HG03159 (cell line): ENCODE measurements at regions not wholly inside any gene's neighbourhood (a gene's known extent, or its start where the extent isn't known, plus 50 kb on each side); places are given as distances from the start of the nearest gene placed in this dataset.

Source experiments
- ATAC-seq: cut with Tn5 transposase; IDR thresholded peaks from one replicate; pipeline ENCODE4 v1.9.1; 2021; ENCODE audit warnings: mild to moderate bottlenecking, moderate library complexity; ENCODE audit not compliant: unreplicated experiment

DNA sequence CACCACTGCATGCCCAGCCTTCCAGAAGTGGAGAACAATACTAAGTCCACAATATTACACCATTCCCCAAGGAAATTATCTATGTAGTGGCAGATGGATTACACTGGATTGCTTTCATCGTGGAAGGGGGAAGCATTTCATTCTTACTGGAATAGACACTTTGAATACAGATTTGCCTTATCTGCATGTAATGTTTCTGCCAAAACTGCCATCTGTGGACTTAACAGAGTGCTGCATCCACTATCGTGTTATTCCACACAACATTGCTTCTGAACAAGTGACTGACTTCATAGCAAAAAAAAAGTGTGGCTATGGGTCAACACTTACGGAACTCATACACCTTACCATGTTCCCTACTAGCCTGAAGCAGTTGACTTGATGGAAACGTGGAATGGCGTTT is 536.9 kb downstream of the BRINP1 start:
- ATAC-seq, result no peak

DNA sequence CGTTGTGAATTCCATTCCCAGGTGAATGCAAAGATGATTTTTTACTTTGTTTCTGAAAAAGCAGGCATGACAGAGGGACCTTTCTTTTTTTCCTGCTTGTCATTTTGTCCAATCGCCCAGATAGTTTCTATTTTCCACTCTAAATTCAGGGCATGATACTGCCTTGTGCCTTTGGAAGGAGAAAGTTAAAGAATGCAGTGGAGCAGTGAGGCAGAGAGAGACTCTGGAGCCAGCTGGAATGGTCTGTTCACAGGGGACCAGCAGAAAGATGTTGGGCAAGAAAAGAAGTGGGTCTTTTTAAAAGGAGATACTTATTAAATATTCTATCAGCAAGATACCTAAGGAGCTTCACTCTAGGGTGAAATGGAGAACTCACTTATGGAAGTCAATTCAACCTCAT is 532.3 kb downstream of the BRINP1 start:
- ATAC-seq, result no peak

DNA sequence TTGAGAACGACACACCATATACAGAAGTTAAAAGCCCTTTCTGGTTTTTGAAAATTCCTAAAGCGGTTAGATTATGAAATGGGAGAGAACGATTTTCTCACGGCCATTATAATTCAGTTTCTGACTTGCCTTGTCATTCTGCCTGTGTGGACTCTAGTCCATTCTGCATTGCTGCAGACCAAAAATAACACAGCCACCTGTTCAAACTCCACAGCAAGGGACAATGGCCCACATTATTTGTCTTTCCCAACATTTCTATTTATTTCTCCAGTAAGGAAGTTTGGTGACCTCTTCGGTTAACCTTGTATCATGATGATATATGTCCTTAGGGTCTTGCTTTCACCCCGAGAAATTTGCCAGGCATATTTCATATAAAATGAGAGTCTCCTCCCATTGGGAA is 497.7 kb downstream of the BRINP1 start:
- no peak for ATAC-seq

DNA sequence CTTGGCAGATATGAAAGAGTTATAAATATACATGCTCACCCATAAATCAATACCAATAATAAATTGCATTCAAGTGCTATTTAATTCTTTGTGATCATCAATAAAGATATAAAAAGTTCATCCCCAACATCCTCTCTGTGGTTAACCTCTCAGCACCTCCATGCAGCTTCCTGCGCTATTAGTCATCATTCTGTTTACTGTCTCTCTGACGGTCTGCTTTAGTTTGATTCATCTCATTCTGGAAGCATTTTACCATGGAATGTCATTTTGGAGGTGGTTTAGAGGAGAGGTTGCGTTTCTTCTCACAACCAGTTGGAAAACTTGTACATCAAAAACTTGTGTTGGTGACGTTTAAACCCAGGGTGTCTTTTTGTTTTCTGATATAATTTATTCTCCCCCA is 486.6 kb downstream of the BRINP1 start:
- ATAC-seq, result no peak

GRCh38 chr9:118883411-118883810 is 485.8 kb downstream of the BRINP1 start:
- no peak for ATAC-seq

DNA sequence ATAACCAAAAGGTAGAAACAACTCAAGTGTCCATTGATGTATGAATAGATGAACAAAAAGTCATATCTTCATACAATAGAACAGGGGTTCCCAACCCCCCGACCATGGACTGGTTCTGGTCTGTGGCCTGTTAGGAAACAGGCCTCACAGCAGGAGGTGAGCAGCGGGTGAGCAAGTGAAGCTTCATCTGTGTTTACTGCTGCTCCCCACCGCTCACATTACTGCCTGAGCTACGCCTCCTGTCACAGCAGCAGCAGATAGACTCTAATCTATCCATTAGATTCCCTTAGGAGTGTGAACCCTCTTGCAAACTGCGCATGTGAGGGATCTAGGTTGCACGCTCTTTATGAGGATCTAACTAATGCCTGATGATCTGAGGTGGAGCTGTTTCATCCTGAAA is 478.0 kb downstream of the BRINP1 start:
- ATAC-seq, result no peak

DNA sequence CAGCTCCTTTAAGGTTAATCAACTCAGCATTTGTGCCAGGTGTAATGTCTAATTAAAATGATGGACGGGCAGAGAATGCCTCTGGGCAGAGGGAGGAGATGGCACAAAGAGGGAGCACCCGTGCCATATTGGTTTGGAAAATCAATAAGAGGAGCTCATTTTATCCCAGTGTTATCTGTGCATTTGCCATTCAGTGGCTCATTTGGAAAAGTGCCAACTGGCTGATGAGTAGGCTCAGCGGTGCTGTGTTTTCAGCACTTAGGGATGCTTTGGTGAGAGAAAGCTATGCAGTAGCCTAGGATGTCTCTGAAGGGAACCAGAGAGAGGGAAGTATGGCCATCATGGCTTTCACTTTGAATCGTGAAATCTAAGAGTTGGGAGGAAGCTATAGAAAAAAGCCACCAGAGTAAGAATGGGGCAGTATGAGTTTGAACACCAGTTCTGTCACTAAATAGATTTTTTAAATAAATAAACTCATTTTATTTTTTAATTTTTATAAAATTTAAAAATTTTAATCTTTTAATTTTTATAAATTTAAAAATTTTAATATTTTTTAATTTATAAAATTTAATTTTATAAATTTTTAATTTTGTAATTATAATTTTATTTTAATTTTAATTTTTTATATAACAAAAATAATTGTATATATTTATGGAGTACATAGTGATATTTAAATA is 472.8 kb downstream of the BRINP1 start:
- ATAC-seq, result no peak

DNA sequence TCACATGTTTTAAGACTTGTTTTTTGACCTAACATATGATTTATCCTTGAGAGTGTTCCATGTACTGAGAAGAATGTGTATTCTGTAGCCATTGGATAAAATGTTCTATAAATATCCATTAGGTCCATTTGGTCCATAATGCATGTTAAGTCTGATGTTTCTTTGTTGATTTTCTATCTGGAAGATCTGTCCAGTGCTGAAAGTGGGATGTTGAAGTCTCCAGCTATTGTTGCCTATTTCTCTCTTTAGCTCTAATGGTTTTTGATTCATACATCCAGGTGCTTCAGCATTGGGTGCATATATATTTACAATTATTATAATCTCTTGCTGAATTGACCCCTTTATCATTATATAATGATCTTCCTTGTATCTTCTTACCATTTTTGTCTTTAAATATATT is 451.1 kb downstream of the BRINP1 start:
- ATAC-seq, result no peak

DNA sequence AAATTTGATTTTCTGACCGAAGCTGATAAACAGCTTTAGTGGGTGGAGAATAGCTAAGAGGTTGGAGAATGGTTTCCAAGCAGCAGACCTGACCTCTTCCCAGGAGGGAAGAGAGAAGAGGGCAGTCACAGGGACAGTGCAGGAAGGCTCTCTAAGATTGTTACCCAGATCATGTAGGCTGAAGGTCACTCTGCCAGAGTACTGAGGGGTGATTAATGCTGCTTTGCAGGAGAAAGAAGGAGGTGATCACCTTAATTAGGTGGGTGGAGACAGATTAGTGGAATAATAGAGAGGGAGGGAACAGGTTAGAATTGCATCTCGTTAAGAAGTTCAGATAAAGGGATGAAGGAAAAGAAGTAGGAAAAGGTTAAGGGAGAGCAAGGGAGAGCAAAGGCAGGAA is 440.5 kb downstream of the BRINP1 start:
- no peak for ATAC-seq

DNA sequence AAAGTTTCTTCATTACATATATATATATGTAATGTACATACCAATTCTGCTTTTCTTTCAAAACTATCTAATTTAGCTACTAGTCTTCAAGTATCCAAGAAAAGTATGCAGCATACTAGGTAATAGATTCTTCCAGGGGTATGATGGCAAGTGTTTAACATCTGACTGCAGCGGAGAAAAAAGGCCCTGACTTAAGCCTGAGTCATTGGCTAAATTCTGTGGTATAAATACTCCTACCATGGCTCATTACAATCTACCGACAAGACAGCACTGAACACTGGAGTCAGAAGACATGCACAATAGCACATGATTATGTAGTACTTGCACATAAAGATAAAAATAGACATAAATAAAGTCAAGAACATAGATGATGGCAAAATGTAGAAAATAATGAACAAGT is 439.9 kb downstream of the BRINP1 start:
- ATAC-seq, result no peak

- ATAC-seq, result no peak
Observed at GRCh38 chr9:118931941-118932340, 437.3 kb downstream of the BRINP1 start.

DNA sequence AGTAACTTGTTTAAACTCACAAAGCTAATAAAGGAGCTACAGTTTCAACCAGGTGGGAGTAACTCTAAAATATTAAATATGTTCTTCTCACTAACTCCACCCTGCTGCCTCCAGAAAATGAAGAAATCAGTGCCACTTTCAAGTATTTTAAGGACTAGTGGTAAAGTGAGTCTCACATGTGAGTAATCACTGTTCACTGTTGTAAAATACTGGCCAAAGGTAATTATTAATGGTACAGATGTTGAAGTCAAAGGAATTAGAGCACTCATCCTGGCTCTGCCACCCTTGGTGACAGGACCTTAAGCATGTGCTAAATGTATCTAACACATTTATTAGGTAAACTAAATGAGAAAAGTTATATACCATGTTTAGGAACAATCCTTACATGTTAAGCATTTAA is 430.7 kb downstream of the BRINP1 start:
- no peak for ATAC-seq

GRCh38 chr9:118940473-118940872 is 428.8 kb downstream of the BRINP1 start:
- no peak for ATAC-seq

GRCh38 chr9:118946669-118947068 is 422.6 kb downstream of the BRINP1 start:
- ATAC-seq, result no peak

DNA sequence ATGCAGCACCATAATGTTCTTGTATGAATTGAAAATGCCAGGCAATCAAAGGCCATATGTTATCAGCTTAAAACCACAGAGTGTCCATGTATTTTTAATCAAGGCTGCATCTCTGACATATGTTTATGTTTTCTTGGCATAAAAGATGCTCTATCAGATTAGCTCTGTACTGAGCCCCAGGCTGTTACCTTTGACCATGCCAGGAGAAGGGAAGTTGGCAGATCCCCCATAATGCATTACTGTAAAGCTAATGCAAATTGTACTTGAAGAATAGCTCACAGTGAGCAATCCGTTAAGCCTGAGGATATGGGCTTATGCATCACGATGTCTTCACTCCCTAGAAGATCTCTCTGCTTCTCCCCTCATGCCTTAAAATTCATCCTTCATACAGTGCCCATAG is 414.4 kb downstream of the BRINP1 start:
- ATAC-seq, result no peak

- ATAC-seq, result no peak
Observed at GRCh38 chr9:118957585-118957984, 411.6 kb downstream of the BRINP1 start.

GRCh38 chr9:118959366-118959765 is 409.9 kb downstream of the BRINP1 start:
- ATAC-seq, result no peak

GRCh38 chr9:118961857-118962256 is 407.4 kb downstream of the BRINP1 start:
- no peak for ATAC-seq

- no peak for ATAC-seq
Observed at GRCh38 chr9:118962426-118962825, 406.8 kb downstream of the BRINP1 start.

GRCh38 chr9:118963674-118964073 is 405.6 kb downstream of the BRINP1 start:
- ATAC-seq, result no peak

DNA sequence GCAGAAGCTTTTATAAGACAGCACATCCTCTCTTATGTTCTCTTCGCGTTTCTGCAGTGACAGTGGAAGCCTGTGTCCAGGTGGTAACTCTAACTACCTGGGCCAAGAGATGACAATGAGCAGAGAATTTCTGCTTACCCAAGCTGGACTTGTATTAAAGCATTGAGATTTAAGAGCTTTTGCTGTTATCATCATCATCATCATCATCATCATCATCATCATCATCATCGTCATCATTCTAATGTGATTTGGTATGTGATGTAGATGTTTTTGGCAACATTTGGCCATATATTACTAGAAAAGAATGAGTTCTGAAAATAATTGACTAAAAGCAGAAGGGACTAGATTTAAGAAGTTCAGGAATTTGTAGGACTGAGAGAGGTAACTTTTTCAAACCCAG is 401.3 kb downstream of the BRINP1 start:
- no peak for ATAC-seq

- ATAC-seq, result no peak
Observed at GRCh38 chr9:118975736-118976135, 393.5 kb downstream of the BRINP1 start.

DNA sequence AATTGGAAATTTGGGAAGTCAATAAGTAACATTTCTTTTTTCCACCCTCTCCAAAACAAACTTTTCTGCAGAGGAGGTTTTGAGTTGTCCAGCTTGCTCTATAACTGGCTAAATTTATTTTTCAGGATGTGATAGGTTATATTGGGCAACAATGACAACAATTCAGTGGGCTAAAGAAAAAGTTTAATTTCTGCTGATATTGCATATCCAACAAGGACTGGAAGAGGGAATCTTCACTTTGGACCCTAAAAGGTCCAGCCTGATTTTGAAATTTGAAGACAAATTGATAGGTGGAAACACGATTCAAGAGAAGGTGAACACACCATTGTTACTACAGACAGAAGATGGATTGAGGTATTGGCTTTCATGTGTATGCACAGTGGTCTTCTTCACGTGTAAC is 393.1 kb downstream of the BRINP1 start:
- no peak for ATAC-seq
